Endodermal cell (in vitro differentiated cells): ENCODE measurements at regions not wholly inside any gene's neighbourhood (a gene's known extent, or its start where the extent isn't known, plus 50 kb on each side); places are given as distances from the start of the nearest gene placed in this dataset.

ENCODE experiments used
- DNase-seq: peaks from one replicate; pipeline ENCODE4 v3.0.0-alpha.2; 2017
- H3K27ac ChIP-seq: 2 replicates; pipeline ENCODE4 v1.5.1; 2013; ENCODE audit warnings: mild to moderate bottlenecking, low read depth, low read length, moderate library complexity
- H3K27me3 ChIP-seq: 2 replicates; pipeline ENCODE4 v1.6.1; 2013; ENCODE audit warnings: mild to moderate bottlenecking, low read length, moderate library complexity; ENCODE audit not compliant: insufficient read depth, control insufficient read depth, poor library complexity, severe bottlenecking
- H3K36me3 ChIP-seq: 2 replicates; pipeline ENCODE4 v1.7.0; 2013; ENCODE audit warnings: mild to moderate bottlenecking, low read length, moderate library complexity; ENCODE audit not compliant: control insufficient read depth, insufficient read depth
- H3K4me1 ChIP-seq: one replicate; pipeline ENCODE4 v1.7.0; 2013; ENCODE audit warnings: low read length; ENCODE audit not compliant: control insufficient read depth, insufficient read depth
- H3K4me3 ChIP-seq: 2 replicates; pipeline ENCODE4 v1.5.1; 2013; ENCODE audit warnings: mild to moderate bottlenecking, low read length, moderate library complexity
- H3K9ac ChIP-seq: 2 replicates; pipeline ENCODE4 v1.6.1; 2013; ENCODE audit warnings: mild to moderate bottlenecking, low read length, moderate library complexity; ENCODE audit not compliant: poor library complexity, severe bottlenecking; ENCODE audit errors: extremely low read depth
- H3K9me3 ChIP-seq: 2 replicates; pipeline ENCODE4 v1.6.1; 2013; ENCODE audit warnings: mild to moderate bottlenecking, low read length, moderate library complexity; ENCODE audit not compliant: control insufficient read depth
- H3K27ac Mint-ChIP-seq: 2 replicates; pipeline ENCODE4 v1.8.0; 2020; ENCODE audit warnings: mixed read lengths
- H3K27me3 Mint-ChIP-seq: 2 replicates; pipeline ENCODE4 v1.8.0; 2021; ENCODE audit warnings: mild to moderate bottlenecking, mixed read lengths; ENCODE audit not compliant: insufficient read depth
- H3K36me3 Mint-ChIP-seq: 2 replicates; pipeline ENCODE4 v1.8.0; 2020; ENCODE audit warnings: low read depth, mixed read lengths
- H3K4me1 Mint-ChIP-seq: 2 replicates; pipeline ENCODE4 v1.8.0; 2020; ENCODE audit warnings: mixed read lengths
- H3K4me3 Mint-ChIP-seq: 2 replicates; pipeline ENCODE4 v1.8.0; 2020; ENCODE audit warnings: mild to moderate bottlenecking, moderate library complexity, mixed read lengths
- H3K9me3 Mint-ChIP-seq: 2 replicates; pipeline ENCODE4 v1.8.0; 2020; ENCODE audit warnings: mild to moderate bottlenecking, mixed read lengths
- WGBS, 2 experiments: methylation state at CpG; one replicate each; pipeline versions ENCODE4 v1.1.5 to v1.1.7; 2013; ENCODE audit warnings: missing lambda C conversion rate in 2 of 2, mixed read lengths in 1 of 2; ENCODE audit not compliant: insufficient coverage in 1 of 2, insufficient read length in 1 of 2; 5-methylcytosine and 5-hydroxymethylcytosine counted together
- TF ChIP-seq, protein P1 (sequence below): fragments of 200-600 bp; sonication (generic); conservative IDR thresholded peaks from 2 replicates; pipeline ENCODE4 v1.5.0; 2021; ENCODE audit warnings: antibody characterized with exemption, mild to moderate bottlenecking

DNA sequence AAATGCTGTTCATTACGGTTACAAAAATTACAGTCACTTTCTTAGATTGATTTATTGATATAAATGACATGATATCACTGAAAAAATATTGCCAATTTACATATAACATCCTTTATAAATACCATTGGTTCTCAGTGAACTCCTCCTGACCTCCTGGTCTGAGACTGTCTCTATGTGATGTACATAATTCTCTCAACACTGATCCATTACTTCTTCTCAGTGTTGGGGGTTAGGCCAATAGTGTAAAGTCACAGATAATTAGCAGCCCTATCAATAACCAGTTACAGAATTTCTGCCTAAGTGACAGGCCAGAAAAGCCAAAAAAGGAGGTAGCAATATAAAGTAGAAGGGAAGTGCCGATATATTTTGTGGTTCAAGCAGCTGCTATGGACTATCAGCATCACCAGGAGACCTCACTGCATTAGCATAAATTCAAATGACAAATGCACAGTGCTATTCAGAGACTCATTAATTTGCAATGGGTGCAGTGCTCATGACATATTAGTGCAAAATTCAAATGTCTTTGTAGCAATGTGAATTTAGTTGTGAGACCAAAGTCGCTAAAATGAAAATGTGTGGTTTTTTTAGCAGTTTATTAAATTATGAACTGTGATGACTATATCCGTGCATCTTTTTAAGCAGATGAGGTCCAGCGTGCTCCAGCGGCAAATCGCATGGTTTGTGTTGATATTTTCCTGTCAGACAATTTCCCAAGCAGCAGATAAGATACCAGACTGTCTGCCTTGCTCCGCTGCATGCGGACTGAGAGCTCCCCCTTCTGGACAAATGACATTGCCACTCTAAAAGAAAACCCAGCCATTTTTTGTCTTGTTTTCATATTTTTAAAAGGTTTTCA lies 144.6 kb downstream of the CETN3 start:
- H3K27me3 Mint-ChIP-seq: no peaks in the 10 kb centered on the region
- H3K4me1 Mint-ChIP-seq: peaks cover 12% of the 10 kb centered on the region
- Histone ChIP-seq H3K4me1 (peaks cover 4% of the 10 kb centered on the region), H3K36me3 (no peaks in the 10 kb centered on the region), H3K9me3 (no peaks in the 10 kb centered on the region), H3K4me3 (no peak overlapping the region), H3K9ac (no peak overlapping the region), H3K27me3 (no peaks in the 10 kb centered on the region), H3K27ac (no peak overlapping the region)
- WGBS, 2 experiments: 25 to 29% methylated on average over 4 to 8 of the region's 9 CpGs
- peak; percentile 80 for DNase-seq
- H3K27ac Mint-ChIP-seq: no peak overlapping the region
- TF ChIP-seq, protein P1, sequence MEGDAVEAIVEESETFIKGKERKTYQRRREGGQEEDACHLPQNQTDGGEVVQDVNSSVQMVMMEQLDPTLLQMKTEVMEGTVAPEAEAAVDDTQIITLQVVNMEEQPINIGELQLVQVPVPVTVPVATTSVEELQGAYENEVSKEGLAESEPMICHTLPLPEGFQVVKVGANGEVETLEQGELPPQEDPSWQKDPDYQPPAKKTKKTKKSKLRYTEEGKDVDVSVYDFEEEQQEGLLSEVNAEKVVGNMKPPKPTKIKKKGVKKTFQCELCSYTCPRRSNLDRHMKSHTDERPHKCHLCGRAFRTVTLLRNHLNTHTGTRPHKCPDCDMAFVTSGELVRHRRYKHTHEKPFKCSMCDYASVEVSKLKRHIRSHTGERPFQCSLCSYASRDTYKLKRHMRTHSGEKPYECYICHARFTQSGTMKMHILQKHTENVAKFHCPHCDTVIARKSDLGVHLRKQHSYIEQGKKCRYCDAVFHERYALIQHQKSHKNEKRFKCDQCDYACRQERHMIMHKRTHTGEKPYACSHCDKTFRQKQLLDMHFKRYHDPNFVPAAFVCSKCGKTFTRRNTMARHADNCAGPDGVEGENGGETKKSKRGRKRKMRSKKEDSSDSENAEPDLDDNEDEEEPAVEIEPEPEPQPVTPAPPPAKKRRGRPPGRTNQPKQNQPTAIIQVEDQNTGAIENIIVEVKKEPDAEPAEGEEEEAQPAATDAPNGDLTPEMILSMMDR: peak; percentile 98
- no peaks in the 10 kb centered on the region for H3K9me3 Mint-ChIP-seq
- H3K4me3 Mint-ChIP-seq: no peak overlapping the region
- H3K36me3 Mint-ChIP-seq: no peaks in the 10 kb centered on the region

GRCh38 chr5:90263102-90263820 lies 146.3 kb downstream of the CETN3 start:
- Histone ChIP-seq H3K9me3 (no peaks in the 10 kb centered on the region), H3K36me3 (no peaks in the 10 kb centered on the region), H3K27ac (no peak overlapping the region), H3K4me3 (no peak overlapping the region), H3K27me3 (no peaks in the 10 kb centered on the region), H3K9ac (no peak overlapping the region), H3K4me1 (peaks cover 4% of the 10 kb centered on the region)
- Mint-ChIP-seq H3K36me3 (no peaks in the 10 kb centered on the region), H3K27ac (no peak overlapping the region), H3K27me3 (no peaks in the 10 kb centered on the region), H3K9me3 (no peaks in the 10 kb centered on the region), H3K4me3 (no peak overlapping the region), H3K4me1 (peaks cover 12% of the 10 kb centered on the region)
- 82 to 85% methylated on average over 9 to 12 of the region's 12 CpGs for WGBS, 2 experiments
- TF ChIP-seq, protein P1: no peak
- DNase-seq: no peak

DNA sequence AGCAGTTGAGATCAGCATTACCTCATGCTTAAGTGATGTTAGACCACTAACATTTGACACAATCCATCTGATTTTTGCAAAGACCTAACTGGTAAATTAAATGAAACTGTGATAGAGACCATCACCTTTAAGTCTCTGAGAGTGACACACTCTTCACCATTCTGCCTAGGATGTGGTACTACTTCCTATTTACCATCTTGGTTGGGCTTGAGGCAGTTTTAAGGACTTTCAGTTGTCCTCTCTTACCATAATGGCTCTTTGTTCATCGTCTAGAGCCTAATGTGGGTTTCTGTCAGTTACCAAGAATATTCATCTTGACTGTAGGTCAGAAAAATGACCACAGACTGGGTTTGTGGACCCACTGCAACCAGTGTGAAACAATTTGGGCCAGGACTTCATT lies 158.1 kb downstream of the CETN3 start:
- Histone ChIP-seq H3K9me3 (no peaks in the 10 kb centered on the region), H3K4me3 (no peak overlapping the region), H3K36me3 (no peaks in the 10 kb centered on the region), H3K9ac (no peak overlapping the region), H3K4me1 (no peaks in the 10 kb centered on the region), H3K27me3 (no peaks in the 10 kb centered on the region), H3K27ac (no peak overlapping the region)
- no peak overlapping the region for H3K4me3 Mint-ChIP-seq
- no peak for DNase-seq
- no peaks in the 10 kb centered on the region for H3K9me3 Mint-ChIP-seq
- H3K36me3 Mint-ChIP-seq: no peaks in the 10 kb centered on the region
- 84 to 100% methylated on average over 1 of the region's 1 CpG for WGBS, 2 experiments
- TF ChIP-seq, protein P1: no peak
- H3K27ac Mint-ChIP-seq: no peak overlapping the region
- H3K27me3 Mint-ChIP-seq: no peaks in the 10 kb centered on the region
- peaks cover 7% of the 10 kb centered on the region for H3K4me1 Mint-ChIP-seq
